NB4 (cell line): ENCODE measurements at regions not wholly inside any gene's neighbourhood (a gene's known extent, or its start where the extent isn't known, plus 50 kb on each side); places are given as distances from the start of the nearest gene placed in this dataset.

Experiments used
- DNase-seq: peaks from one replicate; pipeline ENCODE4 v3.0.0; 2010; ENCODE audit warnings: low read depth
- H3K4me3 ChIP-seq: one replicate; pipeline ENCODE4 v1.5.1; 2011; ENCODE audit warnings: mild to moderate bottlenecking, low read depth, low read length, moderate library complexity
- CTCF ChIP-seq: IDR thresholded peaks from one replicate; pipeline ENCODE4 v1.5.1; 2012; ENCODE audit warnings: low read depth, low read length
- MYC ChIP-seq: IDR thresholded peaks from 2 replicates; pipeline ENCODE4 v1.6.1; 2011; ENCODE audit warnings: low read depth, low read length
- POLR2A ChIP-seq: IDR thresholded peaks from 2 replicates; pipeline ENCODE4 v1.6.1; 2011; ENCODE audit warnings: mild to moderate bottlenecking; ENCODE audit not compliant: insufficient read length; ENCODE audit errors: extremely low read depth
- TF ChIP-seq, protein P1 (sequence below): IDR thresholded peaks from 2 replicates; pipeline ENCODE4 v1.6.1; 2011; ENCODE audit warnings: low read depth, low read length

DNA sequence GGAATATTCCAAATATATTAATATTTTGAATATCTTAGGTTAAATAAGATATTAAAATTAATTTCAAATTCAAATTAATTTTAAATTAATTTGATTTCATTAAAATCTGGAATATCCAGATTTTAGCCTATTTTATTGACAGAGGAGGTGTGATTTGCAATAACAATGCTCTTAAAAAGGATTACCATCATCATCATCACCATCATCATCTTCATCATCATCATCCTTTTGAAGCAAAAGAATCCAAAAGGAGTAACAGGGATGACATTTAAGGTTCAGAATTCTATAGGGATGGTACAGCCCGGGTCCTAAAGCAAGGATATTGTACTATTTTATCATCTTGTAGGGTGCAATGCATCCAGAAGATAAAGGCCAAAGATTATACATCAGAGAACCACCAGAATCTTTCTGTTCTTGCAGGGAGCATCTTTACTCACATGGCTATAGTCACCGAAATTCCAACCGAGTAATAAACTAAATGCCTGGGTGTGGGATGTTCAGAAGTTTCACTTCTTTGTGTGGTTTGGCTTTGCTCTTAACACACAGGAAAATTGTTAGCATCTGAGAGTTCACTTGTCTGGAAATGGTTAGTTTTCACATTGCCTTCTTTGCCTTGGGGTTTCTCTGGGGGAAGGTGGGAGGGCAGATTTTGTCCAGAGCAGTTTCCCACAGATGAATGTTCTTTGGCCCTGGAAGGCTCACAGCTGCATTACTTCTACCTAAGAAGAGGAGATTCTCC is 99.1 kb upstream of the ITGA6 start:
- no peak for DNase-seq
- no peak overlapping the region for H3K4me3 ChIP-seq
- TF ChIP-seq POLR2A, result no peak
- TF ChIP-seq CTCF, result no peak
- TF ChIP-seq, protein P1, sequence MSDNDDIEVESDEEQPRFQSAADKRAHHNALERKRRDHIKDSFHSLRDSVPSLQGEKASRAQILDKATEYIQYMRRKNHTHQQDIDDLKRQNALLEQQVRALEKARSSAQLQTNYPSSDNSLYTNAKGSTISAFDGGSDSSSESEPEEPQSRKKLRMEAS, result no peak
- no peak for TF ChIP-seq MYC

DNA sequence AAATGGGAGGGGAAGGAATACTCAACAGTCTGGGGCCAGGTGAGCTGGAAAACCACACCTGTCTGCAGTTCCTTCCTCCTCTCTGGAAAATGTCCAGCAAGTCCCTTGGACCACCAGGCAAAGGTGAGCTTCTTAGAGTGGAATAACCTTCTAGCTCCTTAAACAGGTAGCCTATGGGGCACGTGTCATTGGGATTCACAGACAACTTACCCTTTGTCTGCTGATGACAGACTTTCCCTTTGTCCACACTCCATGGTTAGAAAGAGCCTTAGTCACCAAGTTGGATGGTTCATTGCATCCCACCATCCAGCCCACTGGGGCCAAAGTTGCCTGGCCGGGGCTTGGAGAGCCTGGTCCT is 98.0 kb upstream of the ITGA6 start:
- no peak for DNase-seq

GRCh38 chr2:172329774-172330671 is 97.4 kb upstream of the ITGA6 start:
- no peak overlapping the region for H3K4me3 ChIP-seq
- peak; percentile 70 for DNase-seq
- TF ChIP-seq, protein P1, result no peak
- no peak for TF ChIP-seq MYC
- TF ChIP-seq CTCF, result no peak
- TF ChIP-seq POLR2A, result no peak

More for the DNA sequence above, 98.0 kb upstream of the ITGA6 start:
- TF ChIP-seq POLR2A, result no peak
- TF ChIP-seq CTCF, result no peak
- TF ChIP-seq, protein P1, result no peak
- TF ChIP-seq MYC, result no peak
- no peak overlapping the region for H3K4me3 ChIP-seq

- TF ChIP-seq, protein P1, result no peak
- no peak for TF ChIP-seq MYC
- no peak overlapping the region for H3K4me3 ChIP-seq
- DNase-seq, result no peak
Observed at GRCh38 chr2:172332507-172332906, 94.9 kb upstream of the ITGA6 start.

GRCh38 chr2:172333235-172333977 is 94.0 kb upstream of the ITGA6 start:
- H3K4me3 ChIP-seq, result no peak overlapping the region
- TF ChIP-seq, protein P1, result no peak
- TF ChIP-seq POLR2A (no peak), CTCF (no peak), MYC (no peak)
- no peak for DNase-seq

GRCh38 chr2:172333978-172334330 is 93.4 kb upstream of the ITGA6 start:
- no peak for DNase-seq
- no peak overlapping the region for H3K4me3 ChIP-seq
- TF ChIP-seq, protein P1, result no peak
- TF ChIP-seq MYC (no peak), POLR2A (no peak), CTCF (no peak)
